Activated CD4-positive, alpha-beta T cell treated with anti-CD3 and anti-CD28 coated beads, Interleukin-2, amount 10 ng/mL, durations not matched to agents 24 days and 14 days (primary cell): ENCODE measurements at regions not wholly inside any gene's neighbourhood (a gene's known extent, or its start where the extent isn't known, plus 50 kb on each side); places are given as distances from the start of the nearest gene placed in this dataset.
A peak's percentile ranks its signal among the peaks of the same experiment; 100 is the strongest.
"Not testable (repeated sequence)": the region's sequence is repeated elsewhere in the genome, so short reads cannot be mapped to it uniquely, and the experiment has no call there.

Experiments used
- DNase-seq: peaks from one replicate; pipeline ENCODE4 v3.0.0; 2022
- H3K27ac Mint-ChIP-seq: one replicate; pipeline ENCODE4 v1.8.0; 2022; ENCODE audit warnings: mild to moderate bottlenecking, mixed read lengths
- H3K27me3 Mint-ChIP-seq: one replicate; pipeline ENCODE4 v1.8.0; 2022; ENCODE audit warnings: mixed read lengths
- H3K36me3 Mint-ChIP-seq: one replicate; pipeline ENCODE4 v1.8.0; 2022; ENCODE audit warnings: low read depth, mild to moderate bottlenecking, mixed read lengths
- H3K4me1 Mint-ChIP-seq: one replicate; pipeline ENCODE4 v1.8.0; 2021; ENCODE audit warnings: mixed read lengths
- H3K4me3 Mint-ChIP-seq: one replicate; pipeline ENCODE4 v1.8.0; 2022; ENCODE audit warnings: mild to moderate bottlenecking, moderate library complexity, mixed read lengths
- H3K9me3 Mint-ChIP-seq: one replicate; pipeline ENCODE4 v1.8.0; 2021; ENCODE audit warnings: mixed read lengths
- intact Hi-C: fragments of 100-400 bp; cut with micrococcal nuclease; formaldehyde crosslinking; loops from one replicate; pipeline ENCODE4 v1.15.1; 2023

DNA sequence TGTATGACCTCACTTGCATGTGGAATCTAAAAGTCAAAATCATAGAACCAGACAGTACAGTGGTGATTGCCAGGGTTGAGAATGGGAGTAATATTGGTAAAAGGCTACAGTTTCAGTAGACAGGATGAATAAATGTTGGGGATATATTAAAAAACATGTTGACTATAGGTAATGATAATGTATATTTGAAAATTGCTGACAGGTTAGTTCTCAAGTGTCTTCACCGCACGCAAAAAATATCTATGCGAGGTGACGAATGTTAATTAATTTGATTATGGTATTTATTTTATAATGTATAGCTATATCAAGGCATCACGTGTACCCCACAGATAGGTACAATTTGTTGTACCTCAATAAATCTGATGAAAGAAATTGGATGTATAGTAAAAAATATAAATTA, 909.6 kb upstream of the NDST4 start:
- H3K27ac Mint-ChIP-seq, result no peak overlapping the region
- no peaks in the 10 kb centered on the region for H3K27me3 Mint-ChIP-seq
- DNase-seq, result no peak
- peaks cover 4% of the 10 kb centered on the region for H3K9me3 Mint-ChIP-seq
- intact Hi-C loops, result no loop called here
- H3K4me3 Mint-ChIP-seq, result no peak overlapping the region
- H3K4me1 Mint-ChIP-seq, result no peaks in the 10 kb centered on the region
- H3K36me3 Mint-ChIP-seq, result no peaks in the 10 kb centered on the region

- Mint-ChIP-seq H3K9me3 (peaks cover 17% of the 10 kb centered on the region), H3K36me3 (no peaks in the 10 kb centered on the region), H3K4me3 (no peak overlapping the region), H3K27me3 (no peaks in the 10 kb centered on the region), H3K27ac (no peak overlapping the region), H3K4me1 (no peaks in the 10 kb centered on the region)
- intact Hi-C loops, result no loop called here
- no peak for DNase-seq
Measured at GRCh38 chr4:116020141-116020722, 906.8 kb upstream of the NDST4 start.

GRCh38 chr4:116018831-116019230, 905.4 kb upstream of the NDST4 start:
- no peak overlapping the region for H3K4me3 Mint-ChIP-seq
- no peaks in the 10 kb centered on the region for H3K27me3 Mint-ChIP-seq
- no peaks in the 10 kb centered on the region for H3K36me3 Mint-ChIP-seq
- intact Hi-C loops, result no loop called here
- no peak for DNase-seq
- H3K9me3 Mint-ChIP-seq, result peaks cover 22% of the 10 kb centered on the region
- H3K27ac Mint-ChIP-seq, result no peak overlapping the region
- H3K4me1 Mint-ChIP-seq, result no peaks in the 10 kb centered on the region

- no peak overlapping the region for H3K27ac Mint-ChIP-seq
- no peaks in the 10 kb centered on the region for H3K27me3 Mint-ChIP-seq
- H3K36me3 Mint-ChIP-seq, result no peaks in the 10 kb centered on the region
- no peak for DNase-seq
- no peaks in the 10 kb centered on the region for H3K4me1 Mint-ChIP-seq
- intact Hi-C loops, result no loop called here
- no peak overlapping the region for H3K4me3 Mint-ChIP-seq
- H3K9me3 Mint-ChIP-seq, result peaks cover 25% of the 10 kb centered on the region
Measured at GRCh38 chr4:116016201-116016600, 902.8 kb upstream of the NDST4 start.

DNA sequence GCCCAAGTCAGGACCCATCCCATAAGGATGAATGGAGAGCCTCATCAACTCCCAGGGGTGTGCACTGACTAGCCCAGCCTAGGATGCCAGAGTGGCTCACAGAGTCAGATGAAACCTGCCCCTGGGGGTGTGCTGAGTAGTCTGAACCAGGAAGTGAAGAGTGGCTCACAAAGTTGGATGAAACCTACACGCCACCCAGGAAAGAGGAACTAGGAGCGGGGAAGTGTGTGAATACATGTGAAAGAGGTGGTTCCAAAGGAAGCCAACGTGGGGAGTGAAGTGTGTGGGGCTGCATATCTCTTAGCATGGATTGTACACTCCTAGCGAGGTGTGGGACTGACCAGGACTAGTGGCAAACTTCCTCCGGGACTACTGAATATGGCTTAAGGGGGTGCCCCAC, 902.1 kb upstream of the NDST4 start:
- Mint-ChIP-seq H3K27ac (no peak overlapping the region), H3K4me3 (no peak overlapping the region), H3K36me3 (no peaks in the 10 kb centered on the region), H3K9me3 (peaks cover 25% of the 10 kb centered on the region), H3K27me3 (no peaks in the 10 kb centered on the region), H3K4me1 (no peaks in the 10 kb centered on the region)
- intact Hi-C loops, result no loop called here
- no peak for DNase-seq

DNA sequence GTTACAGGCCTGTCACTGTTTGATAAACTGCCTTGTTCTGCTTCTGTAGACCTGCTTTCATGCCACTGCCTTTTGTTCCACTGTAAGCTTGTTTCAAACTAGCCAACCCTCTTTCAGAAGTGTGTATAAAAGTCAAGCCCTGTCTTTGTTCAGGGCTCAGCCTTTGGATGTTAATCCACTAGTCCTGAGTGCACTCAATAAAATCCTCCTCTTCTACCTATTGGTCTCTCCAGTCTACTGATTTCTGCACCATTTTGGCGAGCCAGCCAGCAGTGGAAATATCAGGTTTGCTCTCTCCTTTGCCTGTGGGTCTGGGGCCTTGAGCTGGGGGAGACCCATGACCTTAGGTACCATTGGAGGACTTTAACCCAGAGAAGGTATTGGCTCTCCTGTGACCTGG, 901.6 kb upstream of the NDST4 start:
- intact Hi-C loops, result no loop called here
- Mint-ChIP-seq H3K4me3 (no peak overlapping the region), H3K36me3 (no peaks in the 10 kb centered on the region), H3K27ac (no peak overlapping the region), H3K27me3 (no peaks in the 10 kb centered on the region), H3K9me3 (peaks cover 25% of the 10 kb centered on the region), H3K4me1 (no peaks in the 10 kb centered on the region)
- no peak for DNase-seq

DNA sequence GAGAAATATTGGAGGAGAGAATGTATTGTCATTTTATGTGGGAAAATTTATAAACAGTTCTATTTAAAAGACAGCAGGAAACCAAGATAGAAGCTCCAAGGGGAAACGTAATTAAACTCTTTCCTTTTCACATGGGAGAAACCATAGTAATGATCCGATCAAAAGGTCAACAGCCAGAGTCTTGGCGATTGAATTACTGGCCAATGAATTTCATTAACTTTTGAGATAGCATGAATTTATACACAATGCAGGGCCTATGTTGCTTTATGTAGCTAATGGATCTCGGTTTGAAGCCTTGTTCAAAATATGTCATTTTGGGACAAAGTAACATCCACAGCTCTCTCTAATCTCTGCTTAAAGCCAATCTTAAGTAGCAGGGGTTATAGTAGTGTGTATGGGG, 897.5 kb upstream of the NDST4 start:
- intact Hi-C loops, result no loop called here
- no peak overlapping the region for H3K4me3 Mint-ChIP-seq
- peaks cover 15% of the 10 kb centered on the region for H3K9me3 Mint-ChIP-seq
- H3K4me1 Mint-ChIP-seq, result no peaks in the 10 kb centered on the region
- H3K27me3 Mint-ChIP-seq, result no peaks in the 10 kb centered on the region
- no peak overlapping the region for H3K27ac Mint-ChIP-seq
- no peak for DNase-seq
- H3K36me3 Mint-ChIP-seq, result no peaks in the 10 kb centered on the region

GRCh38 chr4:116005806-116006088, 892.3 kb upstream of the NDST4 start:
- intact Hi-C loops, result no loop called here
- H3K27me3 Mint-ChIP-seq, result no peaks in the 10 kb centered on the region
- H3K9me3 Mint-ChIP-seq, result no peaks in the 10 kb centered on the region
- H3K36me3 Mint-ChIP-seq, result no peaks in the 10 kb centered on the region
- peak overlapping the region; percentile 20 for H3K27ac Mint-ChIP-seq
- DNase-seq, result no peak
- H3K4me1 Mint-ChIP-seq, result peaks cover 2% of the 10 kb centered on the region
- no peak overlapping the region for H3K4me3 Mint-ChIP-seq

DNA sequence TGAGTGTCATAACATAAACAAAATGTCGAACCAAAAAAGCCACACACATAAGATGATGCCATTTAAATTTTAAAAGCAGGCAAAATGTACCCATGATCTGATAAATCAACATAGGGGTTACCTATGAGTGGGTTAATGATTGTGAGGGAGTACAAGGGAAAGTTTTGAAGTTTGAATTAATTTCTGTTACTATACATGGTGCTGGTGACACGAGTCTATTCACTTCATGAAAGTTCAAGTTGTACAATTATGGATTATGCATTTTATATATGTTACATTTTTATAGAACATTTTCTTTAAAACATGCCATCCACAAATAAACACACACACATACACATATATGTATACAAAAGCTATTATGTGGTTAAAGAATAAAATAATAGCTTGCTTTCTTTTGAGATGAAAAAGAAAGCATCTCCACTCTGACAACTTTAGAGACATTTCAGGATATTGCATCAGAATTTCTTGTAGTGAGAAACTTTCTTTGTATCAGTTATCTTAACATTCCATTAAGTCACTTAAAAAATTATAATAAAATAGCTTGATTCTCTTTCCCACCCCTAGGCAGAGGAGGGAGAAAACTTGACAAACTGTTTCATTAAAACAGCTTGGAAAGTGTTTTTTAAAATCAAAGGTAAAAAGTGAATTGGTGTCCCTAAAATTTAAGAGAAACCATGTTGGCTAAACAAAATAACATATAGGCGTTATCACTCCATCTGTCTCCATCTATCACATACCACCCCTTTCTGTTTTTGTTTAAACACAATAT, 891.8 kb upstream of the NDST4 start:
- Mint-ChIP-seq H3K36me3 (no peaks in the 10 kb centered on the region), H3K9me3 (no peaks in the 10 kb centered on the region), H3K27me3 (no peaks in the 10 kb centered on the region), H3K4me1 (peaks cover 2% of the 10 kb centered on the region), H3K4me3 (no peak overlapping the region), H3K27ac (peak overlapping the region; percentile 20)
- no peak for DNase-seq
- intact Hi-C loops, result no loop called here

GRCh38 chr4:116001291-116001690, 887.9 kb upstream of the NDST4 start:
- Mint-ChIP-seq H3K4me1 (peaks cover 2% of the 10 kb centered on the region), H3K36me3 (no peaks in the 10 kb centered on the region), H3K27me3 (no peaks in the 10 kb centered on the region), H3K4me3 (no peak overlapping the region), H3K9me3 (peaks cover 3% of the 10 kb centered on the region), H3K27ac (no peak overlapping the region)
- DNase-seq, result no peak
- intact Hi-C loops, result no loop called here

- Mint-ChIP-seq H3K4me1 (no peaks in the 10 kb centered on the region), H3K9me3 (no peaks in the 10 kb centered on the region), H3K27me3 (no peaks in the 10 kb centered on the region), H3K4me3 (no peak overlapping the region), H3K36me3 (no peaks in the 10 kb centered on the region), H3K27ac (no peak overlapping the region)
- intact Hi-C loops, result no loop called here
- DNase-seq, result no peak
Measured at GRCh38 chr4:115986573-115986972, 873.2 kb upstream of the NDST4 start.

- H3K4me3 Mint-ChIP-seq, result not testable (repeated sequence)
Measured at GRCh38 chr4:115975421-115976001, 862.1 kb upstream of the NDST4 start.

DNA sequence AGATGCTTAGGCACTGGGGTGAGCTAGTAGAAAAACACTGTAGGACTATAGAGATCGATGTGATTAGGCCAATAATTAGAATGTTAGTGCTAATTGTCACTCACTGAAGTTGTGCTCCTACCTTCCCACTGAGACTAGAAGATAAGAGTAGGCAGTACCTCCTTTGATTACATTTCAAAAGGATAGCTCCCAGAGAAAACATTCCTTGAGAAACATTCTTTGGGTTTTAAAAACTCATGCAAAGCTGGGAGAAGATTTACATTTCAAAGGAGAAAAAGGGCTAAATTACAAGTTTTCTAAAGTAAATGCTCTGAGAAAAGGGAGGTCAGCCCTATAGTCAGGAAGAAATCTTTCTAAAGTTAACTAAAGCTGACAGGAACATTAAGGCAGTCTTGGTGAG, 860.3 kb upstream of the NDST4 start:
- DNase-seq, result no peak
- Mint-ChIP-seq H3K27me3 (no peaks in the 10 kb centered on the region), H3K4me1 (no peaks in the 10 kb centered on the region), H3K36me3 (no peaks in the 10 kb centered on the region), H3K9me3 (no peaks in the 10 kb centered on the region), H3K4me3 (no peak overlapping the region), H3K27ac (no peak overlapping the region)
- intact Hi-C loops, result no loop called here

More at GRCh38 chr4:115975421-115976001, 862.1 kb upstream of the NDST4 start:
- H3K27me3 Mint-ChIP-seq, H3K9me3 Mint-ChIP-seq, H3K4me1 Mint-ChIP-seq, H3K36me3 Mint-ChIP-seq, H3K27ac Mint-ChIP-seq, intact Hi-C loops, DNase-seq: not testable (repeated sequence)

GRCh38 chr4:115972967-115973366, 859.5 kb upstream of the NDST4 start:
- DNase-seq, result no peak
- H3K4me1 Mint-ChIP-seq, result no peaks in the 10 kb centered on the region
- intact Hi-C loops, result no loop called here
- H3K4me3 Mint-ChIP-seq, result no peak overlapping the region
- no peaks in the 10 kb centered on the region for H3K27me3 Mint-ChIP-seq
- H3K36me3 Mint-ChIP-seq, result no peaks in the 10 kb centered on the region
- H3K27ac Mint-ChIP-seq, result no peak overlapping the region
- no peaks in the 10 kb centered on the region for H3K9me3 Mint-ChIP-seq

DNA sequence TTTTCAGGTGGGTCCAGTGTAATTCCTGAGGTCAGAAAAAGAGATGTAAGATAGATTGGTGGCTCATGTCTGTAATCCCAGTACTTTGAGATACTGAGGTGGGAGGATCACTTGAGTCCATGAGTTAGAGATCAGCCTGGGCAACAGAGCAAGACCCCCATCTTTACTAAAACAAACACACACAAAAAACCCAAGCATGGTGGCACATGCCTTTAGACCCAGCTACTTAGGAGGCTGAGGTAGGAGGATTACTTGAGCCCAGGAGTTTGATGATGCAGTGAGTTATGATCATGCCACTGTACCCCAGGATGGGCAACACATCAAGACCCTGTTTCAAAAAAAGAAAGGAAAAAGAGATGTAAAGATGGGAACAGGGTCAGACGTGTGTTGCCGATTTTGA, 857.4 kb upstream of the NDST4 start:
- no peak for DNase-seq
- intact Hi-C loops, result no loop called here
- Mint-ChIP-seq H3K9me3 (no peaks in the 10 kb centered on the region), H3K4me3 (no peak overlapping the region), H3K27me3 (no peaks in the 10 kb centered on the region), H3K4me1 (no peaks in the 10 kb centered on the region), H3K36me3 (no peaks in the 10 kb centered on the region), H3K27ac (no peak overlapping the region)
